Stimulated activated naive CD8-positive, alpha-beta T cell treated with anti-CD3 and anti-CD28 coated beads, Interleukin-15, Interleukin-2, amounts not matched to agents 100 ng/mL and 50 ng/mL, for 24 hours (primary cell): ENCODE measurements at regions not wholly inside any gene's neighbourhood (a gene's known extent, or its start where the extent isn't known, plus 50 kb on each side); places are given as distances from the start of the nearest gene placed in this dataset.
"Not testable (repeated sequence)": the region's sequence is repeated elsewhere in the genome, so short reads cannot be mapped to it uniquely, and the experiment has no call there.

Source experiments
- H3K27ac Mint-ChIP-seq: one replicate; pipeline ENCODE4 v1.8.0; 2021; ENCODE audit warnings: mild to moderate bottlenecking, mixed read lengths
- H3K27me3 Mint-ChIP-seq: one replicate; pipeline ENCODE4 v1.8.0; 2021; ENCODE audit warnings: mixed read lengths
- H3K36me3 Mint-ChIP-seq: one replicate; pipeline ENCODE4 v1.8.0; 2021; ENCODE audit warnings: low read depth, mixed read lengths
- H3K4me1 Mint-ChIP-seq: one replicate; pipeline ENCODE4 v1.8.0; 2021; ENCODE audit warnings: low read depth, mixed read lengths
- H3K4me3 Mint-ChIP-seq: one replicate; pipeline ENCODE4 v1.8.0; 2021; ENCODE audit warnings: mild to moderate bottlenecking, mixed read lengths
- H3K9me3 Mint-ChIP-seq: one replicate; pipeline ENCODE4 v1.8.0; 2021; ENCODE audit warnings: mixed read lengths

DNA sequence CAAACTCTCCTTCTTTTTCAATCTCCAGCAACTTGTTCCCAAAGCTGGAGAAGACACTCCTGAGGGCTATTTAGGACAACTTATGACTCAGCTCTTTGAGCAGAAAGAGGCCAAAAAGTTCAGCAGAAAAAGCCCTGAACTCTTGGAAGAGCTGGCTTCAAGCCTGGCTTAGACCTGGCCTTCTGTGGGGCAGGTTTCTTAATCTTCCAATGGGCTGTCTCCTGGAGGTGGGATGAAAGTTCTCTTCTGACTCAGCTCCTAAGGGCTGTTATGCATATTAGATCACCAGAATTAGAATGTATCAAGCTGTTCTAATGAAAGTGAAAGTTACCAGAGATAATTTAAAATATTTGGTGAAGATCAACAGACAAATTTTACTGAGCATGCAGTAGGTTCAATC lies 129.4 kb downstream of the RAD51AP2 start:
- Mint-ChIP-seq H3K27me3 (no peaks in the 10 kb centered on the region), H3K27ac (no peak overlapping the region), H3K4me1 (no peaks in the 10 kb centered on the region), H3K36me3 (no peaks in the 10 kb centered on the region), H3K4me3 (no peak overlapping the region), H3K9me3 (no peaks in the 10 kb centered on the region)

DNA sequence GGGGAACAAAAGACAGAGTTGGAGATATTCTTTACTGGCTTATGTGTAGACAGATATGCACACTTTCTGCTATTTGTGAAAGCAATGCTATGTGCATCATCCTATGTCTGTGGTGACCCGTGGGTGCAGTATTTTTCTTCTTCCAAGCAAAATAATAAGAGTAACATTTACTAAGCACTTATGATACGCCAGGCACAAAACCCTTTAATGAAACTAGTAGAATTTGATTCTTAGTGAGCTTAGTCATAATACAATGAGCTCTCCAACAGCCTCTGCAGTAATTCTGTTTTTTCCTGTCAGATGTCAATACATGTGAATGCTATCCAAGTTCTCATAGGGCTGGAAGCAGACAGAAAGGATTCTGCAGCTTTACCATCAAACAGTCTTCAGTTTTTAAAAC lies 130.6 kb downstream of the RAD51AP2 start:
- Mint-ChIP-seq H3K27me3 (no peaks in the 10 kb centered on the region), H3K4me1 (no peaks in the 10 kb centered on the region), H3K4me3 (no peak overlapping the region), H3K27ac (no peak overlapping the region), H3K9me3 (no peaks in the 10 kb centered on the region), H3K36me3 (no peaks in the 10 kb centered on the region)

DNA sequence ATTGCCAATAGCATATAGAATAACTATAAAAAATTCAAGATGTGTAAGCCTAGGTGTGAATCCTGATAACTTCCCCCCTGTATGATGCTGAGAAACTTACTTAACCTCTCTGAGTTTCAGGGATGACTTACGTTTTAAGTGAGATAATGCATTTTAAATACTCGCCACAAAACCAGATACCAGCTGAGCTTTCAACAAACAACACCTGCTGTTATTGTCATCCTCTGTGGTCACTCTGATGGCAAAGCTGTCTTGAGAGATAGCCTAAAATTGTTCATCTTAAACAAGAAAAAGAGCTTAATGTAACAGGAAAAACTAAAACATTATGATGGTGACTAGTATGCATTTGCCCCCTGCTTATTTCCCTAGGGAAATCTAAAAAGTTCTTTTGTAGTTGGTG lies 131.5 kb downstream of the RAD51AP2 start:
- no peak overlapping the region for H3K4me3 Mint-ChIP-seq

DNA sequence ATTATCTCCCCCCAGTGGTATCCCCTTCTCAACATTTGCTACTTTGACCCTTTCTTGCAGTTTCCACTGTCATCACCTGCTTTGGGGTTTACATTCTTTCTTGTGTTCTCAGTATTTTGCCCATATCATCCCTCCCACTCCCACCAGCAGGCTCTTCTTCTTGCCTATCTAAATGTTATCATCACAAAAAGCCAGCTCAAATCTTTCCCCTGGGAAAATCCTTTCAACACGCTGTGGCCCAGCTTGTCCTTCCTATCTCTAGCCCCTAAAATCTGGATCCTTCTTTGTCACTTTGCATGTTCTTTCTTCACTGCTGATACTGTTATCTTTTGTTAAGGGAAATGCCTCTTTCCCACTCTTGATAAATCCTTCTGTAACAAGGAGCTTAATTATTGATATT lies 138.2 kb downstream of the RAD51AP2 start:
- Mint-ChIP-seq H3K27me3 (no peaks in the 10 kb centered on the region), H3K36me3 (no peaks in the 10 kb centered on the region), H3K4me3 (no peak overlapping the region), H3K9me3 (peaks cover 5% of the 10 kb centered on the region), H3K27ac (no peak overlapping the region), H3K4me1 (no peaks in the 10 kb centered on the region)

More for the DNA sequence above, 131.5 kb downstream of the RAD51AP2 start:
- Mint-ChIP-seq H3K27me3 (no peaks in the 10 kb centered on the region), H3K4me1 (no peaks in the 10 kb centered on the region), H3K9me3 (no peaks in the 10 kb centered on the region), H3K36me3 (no peaks in the 10 kb centered on the region), H3K27ac (no peak overlapping the region)

DNA sequence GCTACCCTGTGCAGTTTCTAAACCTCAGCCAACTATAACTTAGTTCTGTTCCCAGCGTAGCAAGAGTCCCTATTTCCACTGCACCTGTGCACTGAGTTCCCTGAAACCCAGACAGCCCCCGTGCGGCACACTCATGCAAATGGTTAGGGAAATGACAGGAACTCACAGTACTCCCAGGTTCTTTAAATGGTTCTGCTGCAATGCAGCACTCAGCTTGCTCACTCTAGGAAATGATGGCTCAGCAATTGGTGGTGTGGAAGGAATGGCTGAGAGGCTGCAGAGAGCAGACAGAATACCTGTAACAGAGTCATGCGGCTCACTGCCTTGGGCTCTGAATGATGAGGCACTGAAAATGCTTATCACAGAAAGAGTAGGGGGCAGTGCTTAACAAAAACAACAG lies 143.0 kb downstream of the RAD51AP2 start:
- Mint-ChIP-seq H3K36me3 (no peaks in the 10 kb centered on the region), H3K9me3 (peaks cover 9% of the 10 kb centered on the region), H3K27me3 (no peaks in the 10 kb centered on the region), H3K4me1 (no peaks in the 10 kb centered on the region), H3K4me3 (no peak overlapping the region), H3K27ac (no peak overlapping the region)

DNA sequence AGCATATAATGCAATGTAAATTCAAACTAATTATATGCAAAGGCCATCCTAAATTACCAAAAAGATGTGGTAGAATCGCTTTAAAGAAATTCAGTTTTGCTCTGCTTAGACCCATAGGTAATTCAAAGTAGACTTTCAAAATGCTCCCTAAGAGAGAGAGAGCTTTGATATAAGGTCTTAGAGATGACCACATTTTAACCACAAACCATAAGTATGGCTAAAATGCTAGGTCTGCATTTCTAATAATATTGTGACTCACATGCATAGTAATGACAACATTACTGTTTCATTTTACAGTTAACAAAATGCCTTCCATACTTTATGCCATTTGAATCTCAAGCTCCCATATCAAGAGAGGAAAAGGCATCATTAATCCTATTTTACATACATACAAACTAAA lies 144.5 kb downstream of the RAD51AP2 start:
- Mint-ChIP-seq H3K36me3 (no peaks in the 10 kb centered on the region), H3K27ac (no peak overlapping the region), H3K4me1 (no peaks in the 10 kb centered on the region), H3K9me3 (peaks cover 14% of the 10 kb centered on the region), H3K4me3 (no peak overlapping the region), H3K27me3 (no peaks in the 10 kb centered on the region)

DNA sequence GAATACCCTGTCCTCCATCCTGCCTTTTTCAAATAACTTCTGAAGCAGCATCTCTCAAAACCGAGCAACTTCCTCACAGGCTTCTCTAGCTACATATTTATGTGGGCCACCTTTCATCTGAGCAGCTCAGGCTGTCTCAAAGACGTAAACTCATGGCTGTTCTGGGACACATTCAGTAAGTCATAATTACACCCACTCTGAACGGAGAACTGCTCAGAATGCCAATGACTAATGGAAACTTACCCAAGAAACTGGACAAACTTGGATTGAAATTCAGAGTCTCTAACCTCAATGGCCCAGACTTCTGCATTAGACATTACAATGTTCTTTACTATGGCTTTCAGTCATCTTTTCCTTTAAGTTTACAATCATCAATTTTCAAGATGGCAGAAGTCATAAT lies 145.2 kb downstream of the RAD51AP2 start:
- peaks cover 11% of the 10 kb centered on the region for H3K9me3 Mint-ChIP-seq
- no peaks in the 10 kb centered on the region for H3K27me3 Mint-ChIP-seq
- H3K36me3 Mint-ChIP-seq = no peaks in the 10 kb centered on the region
- no peaks in the 10 kb centered on the region for H3K4me1 Mint-ChIP-seq
- H3K27ac Mint-ChIP-seq = no peak overlapping the region
- H3K4me3 Mint-ChIP-seq = no peak overlapping the region

DNA sequence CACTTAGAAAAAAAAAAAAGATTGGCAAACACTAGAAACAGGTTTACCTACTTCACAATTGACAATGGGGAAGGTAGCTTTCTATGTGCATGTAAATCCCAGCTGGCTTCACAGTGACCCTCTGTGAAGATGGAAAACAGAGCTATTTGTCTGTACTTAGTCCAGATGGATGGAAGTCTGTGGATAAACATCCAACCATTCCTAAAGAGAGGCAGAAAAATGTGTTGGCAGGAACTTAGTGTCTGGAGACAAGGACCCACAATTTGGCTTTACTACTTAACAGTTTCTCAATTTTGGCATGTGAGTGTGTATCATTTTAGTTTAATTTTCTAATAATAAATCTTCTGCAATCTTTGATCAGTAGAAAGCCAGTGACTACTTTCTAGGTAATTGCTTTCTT lies 154.4 kb downstream of the RAD51AP2 start:
- no peaks in the 10 kb centered on the region for H3K4me1 Mint-ChIP-seq
- H3K36me3 Mint-ChIP-seq = no peaks in the 10 kb centered on the region
- no peak overlapping the region for H3K4me3 Mint-ChIP-seq
- H3K27me3 Mint-ChIP-seq = no peaks in the 10 kb centered on the region
- H3K9me3 Mint-ChIP-seq = peaks cover 26% of the 10 kb centered on the region
- no peak overlapping the region for H3K27ac Mint-ChIP-seq

DNA sequence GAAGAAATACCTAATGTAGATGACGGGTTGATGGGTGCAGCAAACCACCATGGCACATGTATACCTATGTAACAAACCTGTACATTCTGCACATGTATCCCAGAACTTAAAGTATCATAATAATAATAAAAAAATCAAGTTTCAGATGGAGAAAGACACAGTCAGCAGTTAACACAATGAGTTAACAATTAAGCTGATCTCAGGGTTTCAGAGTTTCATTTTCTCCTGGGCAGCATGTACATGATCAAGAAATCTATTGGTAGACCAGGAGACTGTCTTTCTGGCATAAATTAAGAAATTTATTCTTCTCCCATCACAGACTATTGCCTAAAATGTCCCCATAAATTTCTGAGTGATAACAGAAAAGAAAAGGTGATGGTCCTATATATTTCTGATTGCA lies 155.3 kb downstream of the RAD51AP2 start:
- H3K4me3 Mint-ChIP-seq = no peak overlapping the region

DNA sequence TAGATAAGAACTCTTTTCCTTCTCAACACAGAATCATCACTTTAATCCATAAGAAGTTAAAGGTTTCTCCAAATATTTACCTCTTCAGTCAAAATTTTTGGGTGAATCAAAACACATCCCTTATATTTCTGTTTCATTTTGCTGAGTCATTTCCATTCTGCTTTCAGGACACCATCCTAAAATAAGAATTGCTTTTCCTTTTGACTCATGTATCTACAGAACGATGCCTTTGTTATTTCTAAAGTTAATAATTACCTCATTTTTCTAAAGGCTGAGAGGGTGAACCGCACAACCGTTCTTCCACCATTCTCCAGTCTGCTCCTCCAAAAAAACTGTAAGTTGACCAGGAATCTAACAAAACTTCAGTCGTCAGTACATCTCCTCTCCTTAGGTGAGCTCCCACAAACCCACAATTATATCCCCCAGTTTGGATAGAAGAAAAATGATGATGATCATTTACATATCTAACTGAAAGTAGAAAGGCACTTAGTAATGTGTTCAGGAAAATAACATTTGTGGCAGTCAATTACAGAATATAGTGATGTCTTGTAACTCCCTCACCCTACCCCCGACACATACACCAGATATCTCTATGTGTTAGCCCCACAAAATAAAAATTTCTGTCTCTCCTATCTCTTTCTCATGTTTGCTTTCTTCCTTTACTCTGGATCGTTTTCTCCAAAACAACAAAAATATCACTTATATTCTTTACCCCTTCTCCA lies 162.5 kb downstream of the RAD51AP2 start:
- H3K27ac Mint-ChIP-seq = no peak overlapping the region

More for the DNA sequence above, 155.3 kb downstream of the RAD51AP2 start:
- Mint-ChIP-seq H3K27me3 (no peaks in the 10 kb centered on the region), H3K9me3 (peaks cover 23% of the 10 kb centered on the region), H3K36me3 (no peaks in the 10 kb centered on the region), H3K4me1 (no peaks in the 10 kb centered on the region), H3K27ac (no peak overlapping the region)

DNA sequence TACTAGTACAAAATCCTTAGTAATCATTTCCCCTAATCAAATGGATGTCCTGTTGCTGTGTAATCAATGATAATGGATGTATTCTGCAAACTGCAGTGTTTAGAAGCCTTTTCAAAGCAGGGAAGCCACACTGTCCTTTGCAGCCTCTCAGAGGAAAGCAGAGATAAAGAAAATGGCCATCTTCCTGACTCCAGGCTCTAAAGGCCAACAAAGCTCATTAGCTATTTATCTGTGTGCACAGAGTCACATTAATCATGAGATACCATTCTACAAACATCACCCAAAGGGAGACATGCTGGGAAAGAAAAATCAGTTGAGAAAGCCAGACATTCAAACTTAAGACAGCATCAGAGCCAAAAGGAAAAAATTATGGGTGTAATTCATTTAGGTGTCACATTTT lies 165.0 kb downstream of the RAD51AP2 start:
- no peak overlapping the region for H3K4me3 Mint-ChIP-seq
- H3K27ac Mint-ChIP-seq = no peak overlapping the region
- no peaks in the 10 kb centered on the region for H3K27me3 Mint-ChIP-seq
- H3K36me3 Mint-ChIP-seq = no peaks in the 10 kb centered on the region
- no peaks in the 10 kb centered on the region for H3K9me3 Mint-ChIP-seq
- no peaks in the 10 kb centered on the region for H3K4me1 Mint-ChIP-seq

More for the DNA sequence above, 162.5 kb downstream of the RAD51AP2 start:
- H3K4me3 Mint-ChIP-seq = no peak overlapping the region
- no peaks in the 10 kb centered on the region for H3K27me3 Mint-ChIP-seq
- no peaks in the 10 kb centered on the region for H3K36me3 Mint-ChIP-seq
- H3K9me3 Mint-ChIP-seq = peaks cover 2% of the 10 kb centered on the region
- H3K4me1 Mint-ChIP-seq = no peaks in the 10 kb centered on the region

DNA sequence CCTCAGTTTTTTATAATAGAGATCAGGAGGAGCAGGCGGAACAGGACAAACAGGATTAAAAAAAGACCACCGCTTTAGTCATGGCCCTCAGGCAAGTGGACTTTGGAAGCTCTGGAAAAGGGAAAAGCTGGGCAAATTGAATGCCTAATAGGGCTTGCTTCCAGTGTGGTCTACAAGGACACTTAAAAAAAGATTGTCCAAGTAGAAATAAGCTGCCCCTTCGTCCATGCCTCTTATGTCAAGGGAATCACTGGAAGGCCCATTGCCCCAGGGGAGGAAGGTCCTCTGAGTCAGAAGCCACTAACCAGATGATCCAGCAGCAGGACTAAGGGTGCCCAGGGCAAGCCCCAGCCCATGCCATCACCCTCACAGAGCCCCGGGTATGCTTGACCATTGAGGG lies 175.5 kb downstream of the RAD51AP2 start:
- not testable (repeated sequence) for H3K36me3 Mint-ChIP-seq, H3K27ac Mint-ChIP-seq, H3K9me3 Mint-ChIP-seq, H3K4me3 Mint-ChIP-seq, H3K4me1 Mint-ChIP-seq, H3K27me3 Mint-ChIP-seq

DNA sequence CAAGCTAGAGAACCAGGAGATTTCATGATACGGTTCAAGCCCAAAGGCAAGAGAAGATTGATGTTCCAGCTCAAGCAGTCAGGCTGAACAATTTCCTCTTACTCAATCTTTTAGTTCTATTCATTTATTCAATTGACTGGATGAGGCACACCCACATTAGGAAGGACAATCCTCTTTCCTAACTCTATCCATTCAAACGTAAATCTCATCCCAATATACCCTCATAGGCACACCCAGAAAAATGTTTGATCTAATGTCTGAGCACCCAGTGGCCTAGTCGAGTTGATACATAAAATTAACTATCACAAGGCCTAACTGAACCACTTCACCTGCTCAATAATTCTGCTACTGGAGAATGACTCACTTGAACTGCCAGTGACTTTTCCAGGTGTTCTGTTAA lies 180.7 kb downstream of the RAD51AP2 start:
- Mint-ChIP-seq H3K27ac (no peak overlapping the region), H3K4me1 (no peaks in the 10 kb centered on the region), H3K36me3 (no peaks in the 10 kb centered on the region), H3K4me3 (no peak overlapping the region), H3K9me3 (no peaks in the 10 kb centered on the region), H3K27me3 (no peaks in the 10 kb centered on the region)

DNA sequence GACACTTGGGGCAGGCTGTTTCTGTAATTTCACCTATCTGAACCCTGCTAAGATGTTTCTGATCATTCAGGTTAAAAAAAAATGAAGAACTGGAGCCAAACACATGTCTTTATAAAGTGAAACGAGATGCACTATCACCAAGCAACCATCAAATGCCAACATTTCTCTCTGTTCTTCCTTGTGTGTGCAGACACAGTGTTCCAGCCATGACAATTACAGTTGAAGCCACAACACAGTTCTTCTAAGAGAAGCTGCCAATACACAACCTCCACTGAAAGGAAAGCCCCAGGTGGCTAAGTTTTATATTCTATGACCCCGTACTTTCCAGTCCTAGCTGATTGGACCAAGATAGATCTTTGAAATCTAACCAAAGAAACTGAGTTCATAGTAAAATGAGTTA lies 181.8 kb downstream of the RAD51AP2 start:
- no peaks in the 10 kb centered on the region for H3K36me3 Mint-ChIP-seq
- H3K27me3 Mint-ChIP-seq = no peaks in the 10 kb centered on the region
- no peaks in the 10 kb centered on the region for H3K9me3 Mint-ChIP-seq
- no peak overlapping the region for H3K27ac Mint-ChIP-seq
- no peak overlapping the region for H3K4me3 Mint-ChIP-seq
- H3K4me1 Mint-ChIP-seq = no peaks in the 10 kb centered on the region

DNA sequence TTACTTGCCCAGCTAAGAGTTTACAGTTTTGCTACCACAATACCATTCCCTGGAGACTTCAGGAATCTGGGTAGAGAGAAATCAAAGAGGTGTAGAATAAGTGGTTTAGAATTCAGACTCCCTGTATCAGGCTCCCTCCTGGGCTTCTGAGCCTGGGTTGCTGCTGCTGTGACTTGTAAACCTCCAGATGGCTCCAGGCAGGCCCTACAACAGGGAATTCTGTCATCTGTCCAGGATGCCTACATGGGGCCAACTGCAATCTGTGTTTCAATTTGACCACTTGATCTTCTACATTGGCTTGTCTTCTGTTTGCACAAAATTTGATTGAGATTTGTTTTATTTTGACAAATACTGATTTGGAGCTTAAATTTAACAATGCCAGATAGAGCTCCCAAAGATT lies 183.9 kb downstream of the RAD51AP2 start:
- Mint-ChIP-seq H3K4me3 (no peak overlapping the region), H3K27ac (no peak overlapping the region), H3K4me1 (no peaks in the 10 kb centered on the region), H3K27me3 (no peaks in the 10 kb centered on the region), H3K9me3 (no peaks in the 10 kb centered on the region), H3K36me3 (no peaks in the 10 kb centered on the region)

DNA sequence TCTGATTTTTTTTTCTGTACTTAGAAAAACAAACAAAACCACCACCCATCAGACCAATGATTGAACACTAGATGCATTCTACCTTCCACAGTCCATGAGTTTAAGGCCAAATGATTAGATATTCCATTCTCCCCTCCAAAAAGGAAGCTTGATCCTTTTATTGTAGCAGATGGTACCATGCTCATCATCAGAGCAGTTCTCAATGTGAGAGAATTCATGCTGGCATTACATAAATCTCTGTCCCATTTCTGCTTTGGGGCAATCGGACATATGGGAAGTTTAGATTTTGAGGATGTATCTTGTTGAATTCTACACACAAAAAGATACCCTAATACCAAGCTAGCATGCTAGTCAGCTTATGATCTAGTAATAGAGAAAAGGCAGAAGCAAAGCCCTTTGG lies 186.6 kb downstream of the RAD51AP2 start:
- no peaks in the 10 kb centered on the region for H3K9me3 Mint-ChIP-seq
- H3K27ac Mint-ChIP-seq = no peak overlapping the region
- no peaks in the 10 kb centered on the region for H3K4me1 Mint-ChIP-seq
- H3K4me3 Mint-ChIP-seq = no peak overlapping the region
- H3K27me3 Mint-ChIP-seq = no peaks in the 10 kb centered on the region
- H3K36me3 Mint-ChIP-seq = no peaks in the 10 kb centered on the region
